Endodermal cell (in vitro differentiated cells): ENCODE measurements at regions not wholly inside any gene's neighbourhood (a gene's known extent, or its start where the extent isn't known, plus 50 kb on each side); places are given as distances from the start of the nearest gene placed in this dataset.

Experiments
- DNase-seq: peaks from one replicate; pipeline ENCODE4 v3.0.0-alpha.2; 2017
- H3K27ac ChIP-seq: 2 replicates; pipeline ENCODE4 v1.5.1; 2013; ENCODE audit warnings: mild to moderate bottlenecking, low read depth, low read length, moderate library complexity
- H3K27me3 ChIP-seq: 2 replicates; pipeline ENCODE4 v1.6.1; 2013; ENCODE audit warnings: mild to moderate bottlenecking, low read length, moderate library complexity; ENCODE audit not compliant: insufficient read depth, control insufficient read depth, poor library complexity, severe bottlenecking
- H3K36me3 ChIP-seq: 2 replicates; pipeline ENCODE4 v1.7.0; 2013; ENCODE audit warnings: mild to moderate bottlenecking, low read length, moderate library complexity; ENCODE audit not compliant: control insufficient read depth, insufficient read depth
- H3K4me1 ChIP-seq: one replicate; pipeline ENCODE4 v1.7.0; 2013; ENCODE audit warnings: low read length; ENCODE audit not compliant: control insufficient read depth, insufficient read depth
- H3K4me3 ChIP-seq: 2 replicates; pipeline ENCODE4 v1.5.1; 2013; ENCODE audit warnings: mild to moderate bottlenecking, low read length, moderate library complexity
- H3K9ac ChIP-seq: 2 replicates; pipeline ENCODE4 v1.6.1; 2013; ENCODE audit warnings: mild to moderate bottlenecking, low read length, moderate library complexity; ENCODE audit not compliant: poor library complexity, severe bottlenecking; ENCODE audit errors: extremely low read depth
- H3K9me3 ChIP-seq: 2 replicates; pipeline ENCODE4 v1.6.1; 2013; ENCODE audit warnings: mild to moderate bottlenecking, low read length, moderate library complexity; ENCODE audit not compliant: control insufficient read depth
- H3K27ac Mint-ChIP-seq: 2 replicates; pipeline ENCODE4 v1.8.0; 2020; ENCODE audit warnings: mixed read lengths
- H3K27me3 Mint-ChIP-seq: 2 replicates; pipeline ENCODE4 v1.8.0; 2021; ENCODE audit warnings: mild to moderate bottlenecking, mixed read lengths; ENCODE audit not compliant: insufficient read depth
- H3K36me3 Mint-ChIP-seq: 2 replicates; pipeline ENCODE4 v1.8.0; 2020; ENCODE audit warnings: low read depth, mixed read lengths
- H3K4me1 Mint-ChIP-seq: 2 replicates; pipeline ENCODE4 v1.8.0; 2020; ENCODE audit warnings: mixed read lengths
- H3K4me3 Mint-ChIP-seq: 2 replicates; pipeline ENCODE4 v1.8.0; 2020; ENCODE audit warnings: mild to moderate bottlenecking, moderate library complexity, mixed read lengths
- H3K9me3 Mint-ChIP-seq: 2 replicates; pipeline ENCODE4 v1.8.0; 2020; ENCODE audit warnings: mild to moderate bottlenecking, mixed read lengths
- WGBS, 2 experiments: methylation state at CpG; one replicate each; pipeline versions ENCODE4 v1.1.5 to v1.1.7; 2013; ENCODE audit warnings: missing lambda C conversion rate in 2 of 2, mixed read lengths in 1 of 2; ENCODE audit not compliant: insufficient coverage in 1 of 2, insufficient read length in 1 of 2; 5-methylcytosine and 5-hydroxymethylcytosine counted together
- TF ChIP-seq, protein P1 (sequence below): fragments of 200-600 bp; sonication (generic); conservative IDR thresholded peaks from 2 replicates; pipeline ENCODE4 v1.5.0; 2021; ENCODE audit warnings: antibody characterized with exemption, mild to moderate bottlenecking

- no peak overlapping the region for H3K4me3 ChIP-seq
- TF ChIP-seq, protein P1, sequence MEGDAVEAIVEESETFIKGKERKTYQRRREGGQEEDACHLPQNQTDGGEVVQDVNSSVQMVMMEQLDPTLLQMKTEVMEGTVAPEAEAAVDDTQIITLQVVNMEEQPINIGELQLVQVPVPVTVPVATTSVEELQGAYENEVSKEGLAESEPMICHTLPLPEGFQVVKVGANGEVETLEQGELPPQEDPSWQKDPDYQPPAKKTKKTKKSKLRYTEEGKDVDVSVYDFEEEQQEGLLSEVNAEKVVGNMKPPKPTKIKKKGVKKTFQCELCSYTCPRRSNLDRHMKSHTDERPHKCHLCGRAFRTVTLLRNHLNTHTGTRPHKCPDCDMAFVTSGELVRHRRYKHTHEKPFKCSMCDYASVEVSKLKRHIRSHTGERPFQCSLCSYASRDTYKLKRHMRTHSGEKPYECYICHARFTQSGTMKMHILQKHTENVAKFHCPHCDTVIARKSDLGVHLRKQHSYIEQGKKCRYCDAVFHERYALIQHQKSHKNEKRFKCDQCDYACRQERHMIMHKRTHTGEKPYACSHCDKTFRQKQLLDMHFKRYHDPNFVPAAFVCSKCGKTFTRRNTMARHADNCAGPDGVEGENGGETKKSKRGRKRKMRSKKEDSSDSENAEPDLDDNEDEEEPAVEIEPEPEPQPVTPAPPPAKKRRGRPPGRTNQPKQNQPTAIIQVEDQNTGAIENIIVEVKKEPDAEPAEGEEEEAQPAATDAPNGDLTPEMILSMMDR = no peak
- H3K4me3 Mint-ChIP-seq = no peak overlapping the region
- no peaks in the 10 kb centered on the region for H3K36me3 ChIP-seq
- H3K27ac Mint-ChIP-seq = no peak overlapping the region
- H3K9me3 ChIP-seq = no peaks in the 10 kb centered on the region
- no peaks in the 10 kb centered on the region for H3K4me1 Mint-ChIP-seq
- no peaks in the 10 kb centered on the region for H3K4me1 ChIP-seq
- no peak overlapping the region for H3K9ac ChIP-seq
- H3K9me3 Mint-ChIP-seq = peaks cover 10% of the 10 kb centered on the region
- DNase-seq = no peak
- no peak overlapping the region for H3K27ac ChIP-seq
- H3K27me3 Mint-ChIP-seq = peaks cover 22% of the 10 kb centered on the region
- H3K27me3 ChIP-seq = peaks cover 6% of the 10 kb centered on the region
- WGBS, 2 experiments = 88 to 94% methylated on average over 4 of the region's 4 CpGs
- H3K36me3 Mint-ChIP-seq = peaks cover 13% of the 10 kb centered on the region
These were observed 256.4 kb upstream of the TCF4 start for GRCh38 chr18:55844382-55844781.

GRCh38 chr18:55841314-55841713, 253.3 kb upstream of the TCF4 start:
- Histone ChIP-seq H3K4me3 (no peak overlapping the region), H3K36me3 (no peaks in the 10 kb centered on the region), H3K27me3 (no peaks in the 10 kb centered on the region), H3K9me3 (no peaks in the 10 kb centered on the region), H3K4me1 (no peaks in the 10 kb centered on the region), H3K27ac (no peak overlapping the region), H3K9ac (no peak overlapping the region)
- no peak overlapping the region for H3K4me3 Mint-ChIP-seq
- peaks cover 3% of the 10 kb centered on the region for H3K27me3 Mint-ChIP-seq
- no peaks in the 10 kb centered on the region for H3K4me1 Mint-ChIP-seq
- H3K27ac Mint-ChIP-seq = no peak overlapping the region
- DNase-seq = no peak
- peaks cover 15% of the 10 kb centered on the region for H3K36me3 Mint-ChIP-seq
- TF ChIP-seq, protein P1 = no peak
- WGBS, 2 experiments = 100% methylated on average over 1 to 2 of the region's 2 CpGs
- peaks cover 10% of the 10 kb centered on the region for H3K9me3 Mint-ChIP-seq

GRCh38 chr18:55840601-55841170, 252.7 kb upstream of the TCF4 start:
- Histone ChIP-seq H3K9me3 (no peaks in the 10 kb centered on the region), H3K9ac (no peak overlapping the region), H3K36me3 (no peaks in the 10 kb centered on the region), H3K27me3 (no peaks in the 10 kb centered on the region), H3K27ac (no peak overlapping the region), H3K4me3 (no peak overlapping the region), H3K4me1 (no peaks in the 10 kb centered on the region)
- Mint-ChIP-seq H3K27ac (no peak overlapping the region), H3K4me3 (no peak overlapping the region), H3K27me3 (peaks cover 2% of the 10 kb centered on the region), H3K36me3 (peaks cover 15% of the 10 kb centered on the region), H3K9me3 (peaks cover 10% of the 10 kb centered on the region), H3K4me1 (no peaks in the 10 kb centered on the region)
- WGBS, 2 experiments = 90 to 98% methylated on average over 9 to 30 of the region's 30 CpGs
- DNase-seq = no peak
- TF ChIP-seq, protein P1 = no peak
